Transverse colon (tissue), 3 donors: ENCODE measurements at regions not wholly inside any gene's neighbourhood (a gene's known extent, or its start where the extent isn't known, plus 50 kb on each side); places are given as distances from the start of the nearest gene placed in this dataset.

ENCODE experiments used
- CTCF ChIP-seq, 5 experiments: fragments of 200-600 bp in 3 of 5; fragments of 450-650 bp in 2 of 5; sonication (generic) in 3 of 5; IDR thresholded peaks; 1 replicate in 2 of 5; 2 replicates in 3 of 5; pipeline ENCODE4 v1.5.1; 2016 to 2017; ENCODE audit warnings: antibody characterized with exemption in 5 of 5, inconsistent platforms in 3 of 5, mild to moderate bottlenecking in 2 of 5, moderate library complexity in 1 of 5
- EP300 ChIP-seq: sonication (generic); formaldehyde crosslinking; IDR thresholded peaks from one replicate; pipeline ENCODE4 v1.6.1; 2017; ENCODE audit warnings: antibody characterized with exemption, low read depth

DNA sequence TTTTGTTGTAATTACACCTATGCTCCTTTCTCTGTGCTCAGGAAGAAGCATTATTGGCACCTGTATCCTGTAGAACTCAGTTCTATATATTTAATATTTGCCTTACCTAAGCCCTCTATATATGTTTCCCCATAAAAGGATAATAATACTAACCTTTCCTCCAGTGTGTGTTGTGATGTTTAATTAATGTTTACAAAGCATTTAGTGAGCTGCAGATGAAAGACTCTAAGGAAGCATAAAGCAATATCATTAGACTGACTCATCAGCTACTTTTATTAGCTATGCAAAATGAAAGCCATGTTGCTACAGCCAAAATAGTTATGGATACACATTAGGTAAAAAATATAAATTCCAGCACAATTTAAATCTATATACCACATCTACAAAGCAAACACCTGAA, 93.6 kb upstream of the PTPN13 start:
- no peak for TF ChIP-seq CTCF (IDR thresholded peaks at IDR 0.05)
- TF ChIP-seq EP300: no peak
